ENCODE measurements at regions not wholly inside any gene's neighbourhood (a gene's known extent, or its start where the extent isn't known, plus 50 kb on each side); places are given as distances from the start of the nearest gene placed in this dataset.

GRCh38 chr10:78150756-78151155 lies 117.1 kb downstream of the RPS24 start:
- TF ChIP-seq CTCF (IDR thresholded peaks at IDR 0.05) = no peak
- TF ChIP-seq POLR2AphosphoS5 (IDR thresholded peaks at IDR 0.05) = no peak
